CD1c-positive myeloid dendritic cell (primary cell): ENCODE measurements at regions not wholly inside any gene's neighbourhood (a gene's known extent, or its start where the extent isn't known, plus 50 kb on each side); places are given as distances from the start of the nearest gene placed in this dataset.
A peak's percentile ranks its signal among the peaks of the same experiment; 100 is the strongest.

Experiments
- DNase-seq: peaks from one replicate; pipeline ENCODE4 v3.0.0-alpha.2; 2016; ENCODE audit errors: extremely low spot score

DNA sequence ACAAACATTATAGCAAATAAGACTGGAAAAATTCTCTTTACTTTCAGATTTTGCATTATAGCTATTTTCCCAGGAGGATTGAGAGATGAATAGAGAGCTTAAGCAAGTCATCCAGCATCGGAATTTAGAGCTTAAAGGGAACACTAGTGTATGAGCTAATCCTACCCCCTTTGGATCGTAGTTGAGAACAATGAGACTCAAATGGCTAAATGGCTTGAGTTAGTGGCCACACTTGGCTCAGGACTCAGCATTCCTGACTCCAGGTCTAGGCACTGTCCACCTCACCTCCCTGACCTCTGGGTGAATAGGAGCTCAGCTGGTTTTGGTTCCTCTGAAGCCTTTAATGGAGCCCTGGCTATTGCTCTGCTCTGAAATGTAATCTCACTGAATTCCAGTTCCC lies 97.5 kb upstream of the CXCR4 start:
- no peak for DNase-seq

DNA sequence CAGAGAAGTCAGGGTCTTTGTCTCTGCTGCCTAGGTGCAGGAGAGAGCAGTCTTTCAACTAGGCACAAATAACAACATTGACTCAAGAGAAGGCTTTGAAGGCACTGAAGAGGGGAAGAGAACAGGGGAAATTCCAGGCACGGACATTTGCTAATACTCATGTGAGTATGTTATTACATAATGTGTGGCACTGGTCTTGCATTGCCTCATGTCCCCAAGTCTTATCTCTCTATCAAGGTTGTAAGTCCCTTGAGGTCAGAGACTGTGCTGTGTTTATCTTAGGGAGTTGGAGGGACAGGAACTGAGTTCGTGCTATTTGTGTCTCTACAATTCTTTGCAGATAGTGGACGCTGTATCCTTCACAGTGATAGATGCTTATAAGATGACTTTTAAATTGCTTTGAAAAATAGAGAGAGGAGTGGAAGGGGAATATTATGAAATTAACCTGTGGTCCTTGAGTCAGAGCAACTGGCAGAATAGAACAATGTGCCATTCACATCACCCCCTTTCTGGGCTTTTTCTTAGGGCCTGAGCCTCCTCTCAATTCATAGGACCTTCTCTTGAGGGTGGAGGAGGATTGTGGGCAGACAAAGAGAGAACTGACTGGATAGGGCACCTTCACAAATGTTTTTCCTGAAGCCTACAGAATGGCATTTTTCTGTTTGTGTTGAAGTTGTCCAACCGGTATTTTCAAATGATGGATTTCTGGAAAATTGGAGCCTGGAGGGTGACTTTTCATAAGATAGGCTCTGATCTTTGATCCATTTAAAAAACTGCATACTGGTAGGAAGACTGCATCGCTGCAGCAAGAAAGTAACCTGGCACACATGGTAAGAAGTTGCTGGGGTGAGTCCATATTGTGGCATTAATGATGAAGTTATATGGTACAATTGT lies 96.6 kb upstream of the CXCR4 start:
- peak; percentile 62 for DNase-seq

GRCh38 chr2:136213836-136214235 lies 95.9 kb upstream of the CXCR4 start:
- DNase-seq = no peak

- no peak for DNase-seq
These were observed 94.8 kb upstream of the CXCR4 start for GRCh38 chr2:136212426-136213378.

- peak; percentile 29 for DNase-seq
These were observed 93.8 kb upstream of the CXCR4 start for GRCh38 chr2:136211701-136212100.

DNA sequence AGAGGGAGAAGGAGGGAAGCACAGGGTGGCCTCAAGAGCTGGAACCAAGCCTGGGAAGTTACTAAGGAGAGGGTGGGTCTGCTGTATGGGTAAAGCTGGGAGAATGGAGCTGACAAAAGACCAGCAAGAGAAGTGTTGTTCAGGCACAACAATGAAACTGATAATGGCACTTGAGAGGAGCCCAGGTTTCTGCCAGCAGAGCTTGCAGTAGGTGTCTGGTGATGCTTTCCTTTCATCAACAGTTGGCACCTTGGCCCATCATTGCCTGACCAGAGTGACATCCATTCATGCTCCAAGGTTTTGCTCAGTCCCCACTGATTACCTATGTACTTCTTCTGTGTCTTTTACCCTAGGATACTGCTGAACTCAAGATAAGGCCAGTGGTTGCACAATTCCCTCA lies 92.9 kb upstream of the CXCR4 start:
- no peak for DNase-seq

DNA sequence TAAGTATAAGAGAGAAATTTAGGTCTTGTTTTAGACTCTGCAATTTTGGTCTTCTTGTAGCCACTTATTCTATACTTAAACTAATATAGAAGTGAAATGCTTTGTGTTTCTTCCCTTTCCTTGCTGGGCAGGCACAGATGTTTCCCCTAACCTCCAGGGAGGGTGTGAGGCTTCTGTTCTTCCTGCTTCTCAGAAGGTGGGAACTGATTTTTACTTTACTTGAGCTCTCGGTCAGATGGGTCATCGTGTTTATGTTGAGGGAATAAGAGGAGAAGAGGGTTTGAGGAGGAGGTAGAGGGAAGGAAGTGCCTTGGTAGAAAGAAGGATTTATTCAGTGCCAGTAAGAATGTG lies 92.5 kb upstream of the CXCR4 start:
- DNase-seq = no peak

- no peak for DNase-seq
These were observed 91.9 kb upstream of the CXCR4 start for GRCh38 chr2:136209561-136210454.

DNA sequence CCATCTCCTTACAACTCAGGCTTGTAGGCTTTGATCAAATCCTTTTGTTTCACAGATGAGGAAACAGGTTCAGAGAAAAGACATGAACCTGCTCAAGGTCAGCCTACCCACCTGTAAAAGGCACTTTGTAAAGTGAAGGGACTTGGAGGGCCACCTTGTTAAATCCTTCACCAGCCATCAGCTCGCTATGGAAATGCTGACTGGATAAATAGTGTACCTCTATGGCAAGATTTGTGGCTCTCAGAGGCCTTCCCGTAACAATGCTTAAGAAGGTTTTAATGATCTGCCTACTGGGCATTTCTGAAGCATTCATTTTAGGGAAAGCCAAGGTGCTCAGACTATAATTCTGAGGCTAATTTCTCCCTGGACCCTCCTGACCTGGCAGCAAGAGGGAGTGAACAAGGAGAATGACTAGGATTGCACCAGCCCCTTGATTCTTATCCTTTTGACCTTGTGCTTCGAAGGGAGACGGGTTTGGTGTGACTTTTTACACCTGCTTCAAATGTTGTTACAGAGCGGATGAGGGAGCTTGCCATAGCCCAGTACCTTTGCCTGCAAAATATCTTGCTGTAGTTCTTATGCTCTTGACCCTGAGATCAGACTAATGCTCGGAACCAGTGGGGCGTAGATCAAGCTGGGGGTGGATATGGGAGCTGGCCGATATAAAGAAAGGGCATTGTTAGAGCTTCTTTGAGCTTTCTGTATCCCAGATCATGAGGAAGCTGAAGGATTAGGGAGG lies 90.9 kb upstream of the CXCR4 start:
- DNase-seq = no peak

GRCh38 chr2:136207665-136208064 lies 89.7 kb upstream of the CXCR4 start:
- DNase-seq = no peak

- DNase-seq = peak; percentile 51
These were observed 89.2 kb upstream of the CXCR4 start for GRCh38 chr2:136207030-136207623.

DNA sequence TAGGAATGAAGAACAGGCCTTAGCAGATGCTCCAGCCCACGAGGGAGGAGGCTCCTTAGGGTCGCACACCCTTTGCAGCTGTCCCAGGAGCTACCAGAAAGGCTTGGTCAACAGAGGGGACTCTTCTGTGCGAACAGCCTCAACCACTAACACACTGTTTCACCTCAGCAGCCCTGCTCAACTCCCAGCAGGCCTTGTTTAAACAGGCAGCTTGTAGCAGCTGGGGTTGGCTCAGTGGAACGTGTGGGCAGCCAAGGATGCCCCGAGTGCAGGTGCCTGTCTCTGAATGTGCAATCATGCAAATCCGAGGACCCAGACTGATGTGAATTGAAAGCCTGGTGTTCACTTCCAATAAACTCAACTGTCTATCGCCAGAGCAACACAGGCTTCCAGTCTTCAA lies 88.7 kb upstream of the CXCR4 start:
- no peak for DNase-seq

DNA sequence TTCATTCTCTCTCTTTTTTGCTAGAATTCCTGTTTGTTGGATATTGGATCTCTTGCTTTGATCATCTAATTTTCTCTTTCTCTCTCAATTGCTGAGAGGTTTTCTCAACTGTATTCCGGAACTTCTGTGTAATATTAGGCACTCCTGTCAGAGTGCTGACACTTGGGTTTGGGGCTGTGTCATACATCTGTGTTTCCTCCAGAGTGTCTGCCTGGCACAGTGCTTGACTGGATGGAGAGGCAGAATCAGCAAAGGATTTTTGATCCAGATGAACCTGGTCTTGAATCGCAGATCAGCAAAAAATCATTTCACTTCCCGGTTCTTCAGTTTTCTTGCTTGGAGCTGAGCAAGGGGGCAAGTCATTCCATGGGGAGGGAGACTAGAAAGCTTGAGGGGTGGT lies 87.7 kb upstream of the CXCR4 start:
- no peak for DNase-seq

DNA sequence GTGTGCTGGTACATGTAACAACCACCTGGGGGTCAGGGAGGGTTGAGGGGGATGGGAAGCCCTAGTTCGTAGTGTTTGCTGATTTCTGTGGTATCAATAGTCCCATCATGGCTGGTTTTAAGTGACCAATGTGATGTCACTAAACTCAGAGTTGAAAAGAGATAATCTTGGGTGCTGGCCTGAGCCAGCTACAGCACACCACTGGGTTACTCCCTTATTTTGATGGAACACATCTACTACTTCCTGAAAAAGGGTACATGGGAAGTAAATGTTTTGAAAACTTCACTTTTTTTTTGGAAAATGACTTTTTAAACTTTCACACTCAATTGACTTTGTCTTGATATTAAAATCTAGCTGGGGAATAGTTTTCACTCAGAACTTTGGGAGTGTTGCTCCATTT lies 87.0 kb upstream of the CXCR4 start:
- peak; percentile 32 for DNase-seq

DNA sequence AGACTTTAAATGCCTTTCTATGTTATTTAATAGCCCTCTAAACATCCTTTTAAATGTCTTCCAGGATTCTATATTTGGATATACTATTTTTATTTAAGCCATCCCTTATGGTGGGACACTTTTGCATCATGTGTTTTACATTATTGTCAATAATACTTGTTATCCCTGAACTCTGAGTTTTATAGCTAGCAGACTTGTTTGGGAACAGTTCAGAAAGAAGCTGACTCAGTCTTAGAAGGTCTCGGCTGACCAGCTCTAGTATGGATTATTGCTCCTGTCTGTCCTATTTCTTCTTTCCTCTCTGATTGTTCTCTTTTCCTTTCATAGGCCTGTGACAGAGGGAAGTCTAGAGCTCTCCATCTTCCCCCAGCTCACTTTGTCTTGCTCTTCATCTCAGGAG lies 77.3 kb upstream of the CXCR4 start:
- no peak for DNase-seq

DNA sequence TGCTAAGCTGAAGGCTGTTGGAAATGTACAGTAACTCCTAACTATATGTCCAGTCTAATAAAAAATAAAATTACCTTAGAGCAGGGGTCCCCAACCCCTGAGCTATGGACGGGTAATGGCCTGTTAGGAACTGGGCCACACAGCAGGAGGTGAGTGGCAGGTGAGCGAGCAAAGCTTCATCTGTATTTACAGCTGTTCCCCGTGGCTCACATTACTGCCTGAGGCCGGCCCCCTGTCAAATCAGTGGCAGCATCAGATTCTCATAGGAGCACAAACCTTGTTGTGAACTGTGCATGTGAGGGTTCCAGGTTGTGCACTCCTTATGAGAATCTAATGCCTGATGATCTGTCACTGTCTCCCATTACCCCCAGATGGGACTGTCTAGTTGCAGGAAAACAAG lies 73.1 kb upstream of the CXCR4 start:
- no peak for DNase-seq

DNA sequence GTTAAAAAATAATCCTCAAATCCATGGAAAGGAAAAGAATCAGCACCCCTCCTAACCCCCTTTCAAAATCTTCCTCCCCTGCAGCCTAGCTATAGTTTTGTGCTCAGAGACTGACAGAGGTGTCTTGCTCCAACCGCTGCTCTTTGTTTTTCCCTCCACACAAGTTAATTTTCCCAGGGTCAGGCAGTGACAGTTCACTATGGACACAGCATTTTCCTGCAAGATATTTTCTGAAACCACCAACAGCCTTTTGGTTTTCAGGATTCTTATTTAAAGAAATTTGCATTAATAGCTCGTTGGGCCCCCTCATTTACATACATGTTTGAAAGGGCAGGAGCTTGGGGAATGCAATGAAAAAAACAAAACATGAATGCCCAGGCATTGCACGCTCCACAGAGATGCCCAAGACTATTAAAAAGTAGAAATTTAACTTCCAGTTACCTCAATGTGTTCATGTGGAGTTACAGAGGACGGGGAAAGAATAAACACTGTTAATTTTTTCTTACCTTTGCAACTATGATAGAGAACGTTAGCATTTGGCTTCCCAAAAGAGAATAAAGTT lies 71.4 kb upstream of the CXCR4 start:
- DNase-seq = no peak

GRCh38 chr2:136188086-136188485 lies 70.1 kb upstream of the CXCR4 start:
- no peak for DNase-seq

- peak; percentile 38 for DNase-seq
These were observed 68.2 kb upstream of the CXCR4 start for GRCh38 chr2:136185981-136186776.

GRCh38 chr2:136183097-136183496 lies 65.1 kb upstream of the CXCR4 start:
- no peak for DNase-seq
